Brain microvascular endothelial cell (primary cell): ENCODE measurements at regions not wholly inside any gene's neighbourhood (a gene's known extent, or its start where the extent isn't known, plus 50 kb on each side); places are given as distances from the start of the nearest gene placed in this dataset.

ENCODE experiments used
- DNase-seq: peaks from one replicate; pipeline ENCODE4 v3.0.0-alpha.2; 2020
- H3K27ac ChIP-seq: fragments of 250-450 bp; sonication (Bioruptor Pico); 2 replicates; pipeline ENCODE4 v1.5.1; 2020; ENCODE audit warnings: mild to moderate bottlenecking, moderate library complexity
- H3K27me3 ChIP-seq: fragments of 250-450 bp; sonication (Bioruptor Pico); replicated peaks from 2 replicates; pipeline ENCODE4 v1.5.1; 2020; ENCODE audit warnings: mild to moderate bottlenecking
- H3K36me3 ChIP-seq: fragments of 250-450 bp; sonication (Bioruptor Pico); replicated peaks from 2 replicates; pipeline ENCODE4 v1.5.1; 2020; ENCODE audit warnings: mild to moderate bottlenecking
- H3K4me3 ChIP-seq: 2 replicates; pipeline ENCODE4 v1.5.1; 2011; ENCODE audit warnings: low read depth, mild to moderate bottlenecking, control low read depth, low read length, moderate library complexity
- CTCF ChIP-seq: IDR thresholded peaks from 2 replicates; pipeline ENCODE4 v1.5.1; 2011; ENCODE audit warnings: low read depth, mild to moderate bottlenecking, moderate library complexity, low read length, control low read depth, inconsistent platforms; ENCODE audit errors: missing control alignments
- in situ Hi-C: cut with HindIII; loops from 2 replicates; pipeline ENCODE4 v1.10.0; 2017; ENCODE audit warnings: low sequenced_read_pairs, low pct_ligation_motif_present

- Histone ChIP-seq H3K36me3 (no peaks in the 10 kb centered on the region), H3K27me3 (no peaks in the 10 kb centered on the region), H3K27ac (no peak overlapping the region), H3K4me3 (no peak overlapping the region)
- in situ Hi-C loops, result no loop called here
- no peak for TF ChIP-seq CTCF
- DNase-seq, result no peak
Measured at GRCh38 chr20:22289442-22289841, 294.9 kb downstream of the FOXA2 start.

- DNase-seq, result no peak
- H3K4me3 ChIP-seq, result no peak overlapping the region
- no peak overlapping the region for H3K27ac ChIP-seq
- no peaks in the 10 kb centered on the region for H3K27me3 ChIP-seq
- no peaks in the 10 kb centered on the region for H3K36me3 ChIP-seq
- TF ChIP-seq CTCF, result no peak
- in situ Hi-C loops, result no loop called here
Measured at GRCh38 chr20:22288957-22289356, 295.4 kb downstream of the FOXA2 start.

GRCh38 chr20:22288156-22288555 is 296.2 kb downstream of the FOXA2 start:
- in situ Hi-C loops, result no loop called here
- no peaks in the 10 kb centered on the region for H3K36me3 ChIP-seq
- H3K4me3 ChIP-seq, result no peak overlapping the region
- no peak for TF ChIP-seq CTCF
- no peaks in the 10 kb centered on the region for H3K27me3 ChIP-seq
- no peak for DNase-seq
- no peak overlapping the region for H3K27ac ChIP-seq

- no peak overlapping the region for H3K27ac ChIP-seq
- DNase-seq, result no peak
- H3K36me3 ChIP-seq, result no peaks in the 10 kb centered on the region
- no peak overlapping the region for H3K4me3 ChIP-seq
- no peaks in the 10 kb centered on the region for H3K27me3 ChIP-seq
- in situ Hi-C loops, result no loop called here
- TF ChIP-seq CTCF, result no peak
Measured at GRCh38 chr20:22285555-22285954, 298.8 kb downstream of the FOXA2 start.

- no peaks in the 10 kb centered on the region for H3K27me3 ChIP-seq
- in situ Hi-C loops, result no loop called here
- no peak for TF ChIP-seq CTCF
- no peaks in the 10 kb centered on the region for H3K36me3 ChIP-seq
- no peak overlapping the region for H3K27ac ChIP-seq
- no peak for DNase-seq
- no peak overlapping the region for H3K4me3 ChIP-seq
Measured at GRCh38 chr20:22282696-22283095, 301.7 kb downstream of the FOXA2 start.

GRCh38 chr20:22274330-22274729 is 310.0 kb downstream of the FOXA2 start:
- no peak for TF ChIP-seq CTCF
- H3K27me3 ChIP-seq, result no peaks in the 10 kb centered on the region
- no peak overlapping the region for H3K27ac ChIP-seq
- no peak for DNase-seq
- H3K36me3 ChIP-seq, result no peaks in the 10 kb centered on the region
- no peak overlapping the region for H3K4me3 ChIP-seq
- in situ Hi-C loops, result no loop called here
